Midbrain (tissue), 1 donor: ENCODE measurements at regions not wholly inside any gene's neighbourhood (a gene's known extent, or its start where the extent isn't known, plus 50 kb on each side); places are given as distances from the start of the nearest gene placed in this dataset.
A peak's percentile ranks its signal among the peaks of the same experiment; 100 is the strongest.

Experiments
- DNase-seq: peaks from one replicate; lab custom pipeline; 2025; lab: John Stamatoyannopoulos, UW

GRCh38 chr11:19368726-19369375 lies 128.1 kb upstream of the E2F8 start:
- no peak for DNase-seq

GRCh38 chr11:19366992-19367709 lies 126.4 kb upstream of the E2F8 start:
- no peak for DNase-seq

GRCh38 chr11:19365743-19366410 lies 125.1 kb upstream of the E2F8 start:
- DNase-seq: no peak

GRCh38 chr11:19359221-19360000 lies 118.7 kb upstream of the E2F8 start:
- no peak for DNase-seq

- DNase-seq: no peak
These were observed 117.2 kb upstream of the E2F8 start for GRCh38 chr11:19357943-19358342.

- no peak for DNase-seq
These were observed 114.9 kb upstream of the E2F8 start for GRCh38 chr11:19355601-19356000.

GRCh38 chr11:19353287-19353850 lies 112.6 kb upstream of the E2F8 start:
- no peak for DNase-seq

- no peak for DNase-seq
These were observed 112.0 kb upstream of the E2F8 start for GRCh38 chr11:19352771-19353160.

GRCh38 chr11:19352072-19352770 lies 111.5 kb upstream of the E2F8 start:
- no peak for DNase-seq

GRCh38 chr11:19351426-19351825 lies 110.7 kb upstream of the E2F8 start:
- no peak for DNase-seq

GRCh38 chr11:19350160-19350559 lies 109.4 kb upstream of the E2F8 start:
- DNase-seq: no peak

- peak; percentile 53 for DNase-seq
These were observed 108.7 kb upstream of the E2F8 start for GRCh38 chr11:19349340-19350025.

- DNase-seq: no peak
These were observed 107.2 kb upstream of the E2F8 start for GRCh38 chr11:19347911-19348310.

- peak; percentile 65 for DNase-seq
These were observed 105.3 kb upstream of the E2F8 start for GRCh38 chr11:19345848-19346681.

GRCh38 chr11:19345519-19345847 lies 104.7 kb upstream of the E2F8 start:
- peak; percentile 46 for DNase-seq

GRCh38 chr11:19344661-19345518 lies 104.1 kb upstream of the E2F8 start:
- DNase-seq: peak; percentile 74

GRCh38 chr11:19342036-19342435 lies 101.3 kb upstream of the E2F8 start:
- DNase-seq: no peak

- no peak for DNase-seq
These were observed 97.6 kb upstream of the E2F8 start for GRCh38 chr11:19338375-19338774.

GRCh38 chr11:19337779-19338178 lies 97.0 kb upstream of the E2F8 start:
- DNase-seq: no peak
